Activated naive CD4-positive, alpha-beta T cell treated with anti-CD3 and anti-CD28 coated beads for 36 hours (primary cell): ENCODE measurements at regions not wholly inside any gene's neighbourhood (a gene's known extent, or its start where the extent isn't known, plus 50 kb on each side); places are given as distances from the start of the nearest gene placed in this dataset.
"Not testable (repeated sequence)": the region's sequence is repeated elsewhere in the genome, so short reads cannot be mapped to it uniquely, and the experiment has no call there.

Experiments used
- CTCF ChIA-PET: fragments of 350-600 bp; sonication (Branson Sonifier 250); formaldehyde crosslinking; loops from one replicate; lab custom pipeline; 2021; ENCODE audit warnings: antibody characterized with exemption; lab: Charles Lee
- DNase-seq: peaks from one replicate; pipeline ENCODE4 v3.0.0-alpha.2; 2020
- H3K27ac Mint-ChIP-seq: one replicate; pipeline ENCODE4 v1.8.0; 2021; ENCODE audit warnings: mild to moderate bottlenecking, mixed read lengths
- H3K27me3 Mint-ChIP-seq: one replicate; pipeline ENCODE4 v1.8.0; 2021; ENCODE audit warnings: low read depth, mixed read lengths
- H3K36me3 Mint-ChIP-seq: one replicate; pipeline ENCODE4 v1.8.0; 2021; ENCODE audit warnings: low read depth, mixed read lengths
- H3K4me1 Mint-ChIP-seq: one replicate; pipeline ENCODE4 v1.8.0; 2021; ENCODE audit warnings: low read depth, mixed read lengths
- H3K4me3 Mint-ChIP-seq: one replicate; pipeline ENCODE4 v1.8.0; 2021; ENCODE audit warnings: mild to moderate bottlenecking, moderate library complexity, mixed read lengths
- H3K9me3 Mint-ChIP-seq: one replicate; pipeline ENCODE4 v1.8.0; 2021; ENCODE audit warnings: mixed read lengths
- intact Hi-C: fragments of 100-400 bp; cut with micrococcal nuclease; formaldehyde crosslinking; loops from one replicate; pipeline ENCODE4 v1.15.1; 2023

- DNase-seq, CTCF ChIA-PET, H3K4me1 Mint-ChIP-seq, H3K4me3 Mint-ChIP-seq, H3K36me3 Mint-ChIP-seq, H3K27me3 Mint-ChIP-seq, H3K27ac Mint-ChIP-seq, intact Hi-C loops: not testable (repeated sequence)
- H3K9me3 Mint-ChIP-seq = peaks cover 15% of the 10 kb centered on the region
Observed at GRCh38 chr14:43127874-43128273, 1379.2 kb downstream of the FSCB start.

- H3K4me3 Mint-ChIP-seq = no peak overlapping the region
- H3K27me3 Mint-ChIP-seq = no peaks in the 10 kb centered on the region
- DNase-seq = no peak
- CTCF ChIA-PET = no interaction called here
- H3K27ac Mint-ChIP-seq = no peak overlapping the region
- H3K36me3 Mint-ChIP-seq = no peaks in the 10 kb centered on the region
- H3K9me3 Mint-ChIP-seq = peaks cover 12% of the 10 kb centered on the region
- intact Hi-C loops = no loop called here
- H3K4me1 Mint-ChIP-seq = no peaks in the 10 kb centered on the region
Observed at GRCh38 chr14:43123544-43123943, 1383.5 kb downstream of the FSCB start.

GRCh38 chr14:43119672-43120071 is 1387.4 kb downstream of the FSCB start:
- intact Hi-C loops = no loop called here
- Mint-ChIP-seq H3K27ac (no peak overlapping the region), H3K36me3 (no peaks in the 10 kb centered on the region), H3K27me3 (no peaks in the 10 kb centered on the region), H3K9me3 (peaks cover 10% of the 10 kb centered on the region), H3K4me3 (no peak overlapping the region), H3K4me1 (no peaks in the 10 kb centered on the region)
- CTCF ChIA-PET = no interaction called here
- DNase-seq = no peak

- H3K9me3 Mint-ChIP-seq = peaks cover 7% of the 10 kb centered on the region
- no peaks in the 10 kb centered on the region for H3K36me3 Mint-ChIP-seq
- no peaks in the 10 kb centered on the region for H3K27me3 Mint-ChIP-seq
- no peak overlapping the region for H3K27ac Mint-ChIP-seq
- intact Hi-C loops = no loop called here
- no peak for DNase-seq
- H3K4me3 Mint-ChIP-seq = no peak overlapping the region
- CTCF ChIA-PET = no interaction called here
- H3K4me1 Mint-ChIP-seq = no peaks in the 10 kb centered on the region
Observed at GRCh38 chr14:43116341-43116740, 1390.7 kb downstream of the FSCB start.

GRCh38 chr14:43105305-43105704 is 1401.8 kb downstream of the FSCB start:
- peaks cover 8% of the 10 kb centered on the region for H3K9me3 Mint-ChIP-seq
- no peaks in the 10 kb centered on the region for H3K27me3 Mint-ChIP-seq
- H3K36me3 Mint-ChIP-seq = no peaks in the 10 kb centered on the region
- H3K4me3 Mint-ChIP-seq = no peak overlapping the region
- CTCF ChIA-PET = no interaction called here
- intact Hi-C loops = no loop called here
- no peak overlapping the region for H3K27ac Mint-ChIP-seq
- H3K4me1 Mint-ChIP-seq = no peaks in the 10 kb centered on the region
- no peak for DNase-seq

GRCh38 chr14:43090380-43090779 is 1416.7 kb downstream of the FSCB start:
- CTCF ChIA-PET = no interaction called here
- DNase-seq = no peak
- H3K27ac Mint-ChIP-seq = no peak overlapping the region
- H3K27me3 Mint-ChIP-seq = no peaks in the 10 kb centered on the region
- intact Hi-C loops = no loop called here
- no peaks in the 10 kb centered on the region for H3K4me1 Mint-ChIP-seq
- no peaks in the 10 kb centered on the region for H3K36me3 Mint-ChIP-seq
- no peak overlapping the region for H3K4me3 Mint-ChIP-seq
- H3K9me3 Mint-ChIP-seq = peaks cover 19% of the 10 kb centered on the region

- H3K27ac Mint-ChIP-seq = no peak overlapping the region
- no peaks in the 10 kb centered on the region for H3K4me1 Mint-ChIP-seq
- peaks cover 12% of the 10 kb centered on the region for H3K9me3 Mint-ChIP-seq
- no peaks in the 10 kb centered on the region for H3K36me3 Mint-ChIP-seq
- H3K27me3 Mint-ChIP-seq = no peaks in the 10 kb centered on the region
- intact Hi-C loops = no loop called here
- DNase-seq = no peak
- no peak overlapping the region for H3K4me3 Mint-ChIP-seq
- CTCF ChIA-PET = interaction anchor here (0.7 kb wide), 1 partner anchor 412 kb away, joined by 3 read pairs; no protein-coding TSS in a partner anchor
Observed at GRCh38 chr14:43087666-43088065, 1419.4 kb downstream of the FSCB start.

GRCh38 chr14:43085819-43086218 is 1421.3 kb downstream of the FSCB start:
- no peak for DNase-seq
- Mint-ChIP-seq H3K9me3 (peaks cover 7% of the 10 kb centered on the region), H3K27me3 (no peaks in the 10 kb centered on the region), H3K4me1 (no peaks in the 10 kb centered on the region), H3K27ac (no peak overlapping the region), H3K36me3 (no peaks in the 10 kb centered on the region), H3K4me3 (no peak overlapping the region)
- intact Hi-C loops = no loop called here
- CTCF ChIA-PET = no interaction called here

GRCh38 chr14:43067372-43067771 is 1439.7 kb downstream of the FSCB start:
- H3K27me3 Mint-ChIP-seq, CTCF ChIA-PET, H3K4me3 Mint-ChIP-seq, H3K27ac Mint-ChIP-seq, H3K4me1 Mint-ChIP-seq, H3K9me3 Mint-ChIP-seq, intact Hi-C loops, H3K36me3 Mint-ChIP-seq, DNase-seq: not testable (repeated sequence)

GRCh38 chr14:43056106-43056505 is 1449.4 kb downstream of the LRFN5 start:
- Mint-ChIP-seq H3K27me3 (no peaks in the 10 kb centered on the region), H3K27ac (no peak overlapping the region), H3K36me3 (no peaks in the 10 kb centered on the region), H3K4me3 (no peak overlapping the region), H3K4me1 (no peaks in the 10 kb centered on the region), H3K9me3 (peaks cover 3% of the 10 kb centered on the region)
- intact Hi-C loops = no loop called here
- CTCF ChIA-PET = no interaction called here
- DNase-seq = no peak

GRCh38 chr14:43052897-43053296 is 1446.2 kb downstream of the LRFN5 start:
- CTCF ChIA-PET = no interaction called here
- H3K27ac Mint-ChIP-seq = no peak overlapping the region
- intact Hi-C loops = no loop called here
- no peaks in the 10 kb centered on the region for H3K4me1 Mint-ChIP-seq
- H3K9me3 Mint-ChIP-seq = peaks cover 3% of the 10 kb centered on the region
- H3K36me3 Mint-ChIP-seq = no peaks in the 10 kb centered on the region
- DNase-seq = no peak
- no peaks in the 10 kb centered on the region for H3K27me3 Mint-ChIP-seq
- no peak overlapping the region for H3K4me3 Mint-ChIP-seq

GRCh38 chr14:43043850-43044249 is 1437.2 kb downstream of the LRFN5 start:
- CTCF ChIA-PET = no interaction called here
- no peak overlapping the region for H3K27ac Mint-ChIP-seq
- H3K36me3 Mint-ChIP-seq = no peaks in the 10 kb centered on the region

GRCh38 chr14:43042408-43042807 is 1435.7 kb downstream of the LRFN5 start:
- Mint-ChIP-seq H3K4me3 (no peak overlapping the region), H3K4me1 (no peaks in the 10 kb centered on the region)
- CTCF ChIA-PET = no interaction called here

More at GRCh38 chr14:43043850-43044249, 1437.2 kb downstream of the LRFN5 start:
- Mint-ChIP-seq H3K27me3 (no peaks in the 10 kb centered on the region), H3K9me3 (no peaks in the 10 kb centered on the region), H3K4me1 (no peaks in the 10 kb centered on the region), H3K4me3 (no peak overlapping the region)
- no peak for DNase-seq
- intact Hi-C loops = no loop called here

GRCh38 chr14:43041976-43042375 is 1435.3 kb downstream of the LRFN5 start:
- Mint-ChIP-seq H3K9me3 (no peaks in the 10 kb centered on the region), H3K4me1 (no peaks in the 10 kb centered on the region), H3K27ac (no peak overlapping the region), H3K27me3 (no peaks in the 10 kb centered on the region), H3K4me3 (no peak overlapping the region), H3K36me3 (no peaks in the 10 kb centered on the region)
- intact Hi-C loops = no loop called here
- DNase-seq = no peak
- CTCF ChIA-PET = no interaction called here

More at GRCh38 chr14:43042408-43042807, 1435.7 kb downstream of the LRFN5 start:
- H3K27ac Mint-ChIP-seq = no peak overlapping the region
- no peaks in the 10 kb centered on the region for H3K36me3 Mint-ChIP-seq
- DNase-seq = no peak
- no peaks in the 10 kb centered on the region for H3K9me3 Mint-ChIP-seq
- H3K27me3 Mint-ChIP-seq = no peaks in the 10 kb centered on the region
- intact Hi-C loops = no loop called here
